Stomach (tissue), 8 donors: ENCODE measurements at regions not wholly inside any gene's neighbourhood (a gene's known extent, or its start where the extent isn't known, plus 50 kb on each side); places are given as distances from the start of the nearest gene placed in this dataset.

Experiments used
- DNase-seq, 2 donors: peaks; one replicate each; pipeline versions ENCODE4 v3.0.0 to v3.0.0-alpha.2; 2013 to 2019
- H3K27ac ChIP-seq, 5 donors: fragments of 200-600 bp in 4 of 5; sonication (generic) in 4 of 5; one replicate each; pipeline ENCODE4 v1.5.1; 2013 to 2019; ENCODE audit warnings: mild to moderate bottlenecking in 1 of 5, moderate library complexity in 1 of 5
- H3K27me3 ChIP-seq, 3 donors: fragments of 200-600 bp; sonication (generic); one replicate each; pipeline ENCODE4 v1.5.1; 2017 to 2019; ENCODE audit warnings: mixed run types in 1 of 3
- H3K36me3 ChIP-seq, 4 donors: fragments of 200-600 bp; sonication (generic); 1 replicate in 3 of 4; 2 replicates in 1 of 4; pipeline ENCODE4 v1.5.1; 2016 to 2019
- H3K4me1 ChIP-seq, 4 donors: fragments of 200-600 bp; sonication (generic); one replicate each; pipeline ENCODE4 v1.5.1; 2016 to 2019
- H3K4me3 ChIP-seq, 4 donors: fragments of 200-600 bp; sonication (generic) in 3 of 4; one replicate each; pipeline ENCODE4 v1.5.1; 2016 to 2019; ENCODE audit warnings: mild to moderate bottlenecking in 1 of 4
- H3K9me3 ChIP-seq, 4 donors: fragments of 200-600 bp; sonication (generic); one replicate each; pipeline ENCODE4 v1.5.1; 2016 to 2019
- EP300 ChIP-seq: sonication (generic); formaldehyde crosslinking; IDR thresholded peaks from one replicate; pipeline ENCODE4 v1.6.1; 2017; ENCODE audit warnings: antibody characterized with exemption
- POLR2A ChIP-seq, 4 donors: fragments of 450-650 bp; IDR thresholded peaks; one replicate each; pipeline ENCODE4 v1.6.1; 2016; ENCODE audit warnings: antibody characterized with exemption in 4 of 4, control low read depth in 2 of 4, mild to moderate bottlenecking in 1 of 4, moderate library complexity in 1 of 4
- POLR2AphosphoS5 ChIP-seq, 3 donors: sonication (generic); formaldehyde crosslinking; IDR thresholded peaks; one replicate each; pipeline ENCODE4 v1.6.1; 2016; ENCODE audit warnings: antibody characterized with exemption in 3 of 3
- WGBS, 5 donors: extraction: QIAGEN DNeasy Blood & Tissue Kit in 3 of 5; methylation state at CpG; one replicate each; pipeline versions ENCODE4 v1.1.5 to v1.1.7; 2013 to 2018; 5-methylcytosine and 5-hydroxymethylcytosine counted together
- intact Hi-C: fragments of 100-400 bp; cut with DNase I; formaldehyde crosslinking; loops from one replicate; pipeline ENCODE4 v1.15.1; 2023; ENCODE audit warnings: low total_unique reads
- TF ChIP-seq, protein P1 (sequence below), 7 experiments: fragments of 450-650 bp in 4 of 7; fragments of 200-600 bp in 3 of 7; sonication (generic) in 3 of 7; IDR thresholded peaks; one replicate each; pipeline ENCODE4 v1.5.1; 2016 to 2019; ENCODE audit warnings: antibody characterized with exemption in 7 of 7, control low read depth in 2 of 7, mild to moderate bottlenecking in 1 of 7
- donor health status: healthy with polysubstance abuse.
- donor health status: Bipolar disorder and iron deficiency.
- donor health status: healthy.

DNA sequence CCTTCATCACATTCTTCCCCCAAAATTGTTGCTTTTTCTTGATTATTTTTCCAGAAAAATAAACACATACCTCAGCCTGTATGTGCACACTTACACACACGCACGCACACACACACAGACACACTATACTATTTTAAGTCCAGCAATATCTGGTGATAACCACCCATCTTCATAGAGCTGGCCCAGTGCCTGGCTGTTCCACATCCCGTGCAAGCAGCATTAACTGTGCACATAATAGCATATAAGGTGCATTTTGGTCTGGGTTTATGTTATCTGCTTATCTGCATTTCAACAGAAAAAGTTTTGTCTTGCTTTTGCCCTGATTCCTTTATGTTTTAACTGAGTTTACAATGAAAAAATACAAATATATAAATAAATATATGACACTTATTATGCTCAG lies 143.1 kb upstream of the KLF6 start:
- intact Hi-C loops, result no loop called here
- Histone ChIP-seq H3K36me3 (no peaks in the 10 kb centered on the region), H3K27me3 (no peaks in the 10 kb centered on the region), H3K27ac (no peak overlapping the region), H3K4me3 (no peak overlapping the region), H3K4me1 (peaks cover 0 to 6% (median 0%) of the 10 kb centered on the region in 4 donors), H3K9me3 (no peaks in the 10 kb centered on the region)
- TF ChIP-seq EP300 (no peak), POLR2AphosphoS5 (IDR thresholded peaks at IDR 0.05) (no peak), POLR2A (IDR thresholded peaks at IDR 0.05) (no peak)
- TF ChIP-seq, protein P1, sequence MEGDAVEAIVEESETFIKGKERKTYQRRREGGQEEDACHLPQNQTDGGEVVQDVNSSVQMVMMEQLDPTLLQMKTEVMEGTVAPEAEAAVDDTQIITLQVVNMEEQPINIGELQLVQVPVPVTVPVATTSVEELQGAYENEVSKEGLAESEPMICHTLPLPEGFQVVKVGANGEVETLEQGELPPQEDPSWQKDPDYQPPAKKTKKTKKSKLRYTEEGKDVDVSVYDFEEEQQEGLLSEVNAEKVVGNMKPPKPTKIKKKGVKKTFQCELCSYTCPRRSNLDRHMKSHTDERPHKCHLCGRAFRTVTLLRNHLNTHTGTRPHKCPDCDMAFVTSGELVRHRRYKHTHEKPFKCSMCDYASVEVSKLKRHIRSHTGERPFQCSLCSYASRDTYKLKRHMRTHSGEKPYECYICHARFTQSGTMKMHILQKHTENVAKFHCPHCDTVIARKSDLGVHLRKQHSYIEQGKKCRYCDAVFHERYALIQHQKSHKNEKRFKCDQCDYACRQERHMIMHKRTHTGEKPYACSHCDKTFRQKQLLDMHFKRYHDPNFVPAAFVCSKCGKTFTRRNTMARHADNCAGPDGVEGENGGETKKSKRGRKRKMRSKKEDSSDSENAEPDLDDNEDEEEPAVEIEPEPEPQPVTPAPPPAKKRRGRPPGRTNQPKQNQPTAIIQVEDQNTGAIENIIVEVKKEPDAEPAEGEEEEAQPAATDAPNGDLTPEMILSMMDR (IDR thresholded peaks at IDR 0.05), result no peak
- no peak for DNase-seq
- WGBS, 5 donors, result 63 to 76% (median 70%) methylated on average over 3 of the region's 3 CpGs

DNA sequence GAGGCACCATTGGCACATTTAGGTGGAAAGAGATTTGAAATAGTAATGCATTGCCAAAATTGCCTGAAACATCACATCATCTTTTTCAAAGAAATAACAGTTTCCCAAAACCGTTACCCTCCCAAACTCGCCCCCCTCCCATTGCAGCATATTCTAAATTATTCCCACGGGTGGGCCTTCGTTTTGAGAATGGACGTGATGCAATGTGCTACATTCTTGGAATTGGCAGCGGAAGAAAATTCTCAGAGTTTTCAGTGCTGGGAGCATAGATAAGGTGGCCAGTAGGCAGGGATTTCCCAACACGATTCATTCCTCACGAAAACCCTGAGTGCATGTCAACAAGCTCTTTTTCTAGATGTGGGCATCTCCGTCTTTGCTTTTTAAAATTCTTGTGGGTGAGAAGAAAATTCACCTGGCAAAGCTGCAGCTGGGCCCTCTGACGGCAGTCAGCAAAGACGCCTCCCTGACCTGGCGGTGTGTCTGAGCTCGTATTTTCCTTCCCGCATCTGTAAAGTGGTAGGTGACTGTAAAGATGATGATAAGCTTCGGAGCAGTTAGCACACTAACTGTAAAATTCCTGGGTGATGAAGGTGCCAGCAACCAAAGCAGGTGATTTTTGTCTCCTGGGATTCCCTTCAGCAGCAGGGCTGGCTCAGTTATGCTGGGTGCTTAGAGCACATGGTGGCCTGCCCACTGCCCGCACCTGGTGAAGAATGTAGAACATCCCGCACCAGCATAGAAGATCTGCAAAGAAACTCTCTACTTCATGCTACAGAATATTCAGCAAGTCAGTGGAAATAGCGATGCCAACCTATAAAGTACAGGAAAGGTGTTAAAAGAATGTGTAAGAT lies 141.9 kb upstream of the KLF6 start:
- intact Hi-C loops, result no loop called here
- Histone ChIP-seq H3K27ac (no peak overlapping the region), H3K36me3 (no peaks in the 10 kb centered on the region), H3K27me3 (no peaks in the 10 kb centered on the region), H3K9me3 (no peaks in the 10 kb centered on the region), H3K4me3 (no peak overlapping the region), H3K4me1 (peaks cover 0 to 6% (median 0%) of the 10 kb centered on the region in 4 donors)
- no peak for DNase-seq
- TF ChIP-seq EP300, result no peak
- TF ChIP-seq POLR2A (IDR thresholded peaks at IDR 0.05), result no peak
- 70 to 75% (median 73%) methylated on average over 18 of the region's 18 CpGs for WGBS, 5 donors

DNA sequence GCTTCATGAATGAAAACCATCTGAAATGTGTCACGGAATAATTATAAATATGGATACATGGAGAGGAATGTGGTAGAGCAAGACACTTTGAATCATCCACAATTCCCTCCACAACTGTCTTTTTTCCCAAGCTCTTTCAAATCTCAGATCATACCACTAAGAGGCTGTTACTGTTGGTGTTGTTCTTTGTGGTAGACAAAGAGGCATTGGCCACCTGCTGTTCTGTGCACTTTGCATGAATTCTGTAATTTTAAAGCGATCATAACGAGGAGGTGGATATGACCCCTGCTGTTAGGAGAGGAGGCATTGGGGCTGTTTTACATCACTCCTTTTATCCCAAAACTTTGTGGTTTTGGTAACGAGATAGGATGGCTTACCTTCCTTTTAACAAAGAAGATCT lies 141.2 kb upstream of the KLF6 start:
- Histone ChIP-seq H3K36me3 (no peaks in the 10 kb centered on the region), H3K9me3 (no peaks in the 10 kb centered on the region), H3K27me3 (no peaks in the 10 kb centered on the region), H3K27ac (no peak overlapping the region), H3K4me3 (no peak overlapping the region), H3K4me1 (peaks cover 0 to 6% (median 0%) of the 10 kb centered on the region in 4 donors)
- no peak for DNase-seq
- WGBS, 5 donors, result 92 to 96% (median 95%) methylated on average over 4 of the region's 4 CpGs
- intact Hi-C loops, result no loop called here
- TF ChIP-seq, protein P1 (IDR thresholded peaks at IDR 0.05), result no peak

DNA sequence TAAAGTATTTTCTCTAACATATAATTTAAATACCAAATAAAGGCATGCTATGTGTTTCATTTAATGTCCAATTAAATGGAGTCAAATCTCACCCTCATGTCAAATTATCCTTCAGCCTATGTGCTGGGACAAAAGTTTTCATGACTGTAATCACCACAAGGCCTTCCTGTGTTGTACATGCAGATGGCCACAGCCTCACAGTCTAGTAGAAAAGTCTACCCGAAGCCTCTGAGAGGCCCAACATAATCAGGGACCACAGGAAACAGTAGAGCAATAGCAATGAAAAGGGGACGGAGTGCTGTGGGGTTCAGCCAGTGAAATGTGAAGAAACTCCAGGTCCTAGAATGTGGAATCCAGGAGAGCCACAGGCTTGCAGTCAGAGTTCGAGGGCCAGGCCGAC lies 140.2 kb upstream of the KLF6 start:
- intact Hi-C loops, result no loop called here
- Histone ChIP-seq H3K27me3 (no peaks in the 10 kb centered on the region), H3K27ac (no peak overlapping the region), H3K4me3 (no peak overlapping the region), H3K36me3 (no peaks in the 10 kb centered on the region), H3K9me3 (no peaks in the 10 kb centered on the region), H3K4me1 (peaks cover 0 to 6% (median 3%) of the 10 kb centered on the region in 4 donors)
- 73 to 96% (median 89%) methylated on average over 4 of the region's 4 CpGs for WGBS, 5 donors
- DNase-seq, result no peak
- no peak for TF ChIP-seq POLR2A (IDR thresholded peaks at IDR 0.05)
- TF ChIP-seq EP300, result no peak

DNA sequence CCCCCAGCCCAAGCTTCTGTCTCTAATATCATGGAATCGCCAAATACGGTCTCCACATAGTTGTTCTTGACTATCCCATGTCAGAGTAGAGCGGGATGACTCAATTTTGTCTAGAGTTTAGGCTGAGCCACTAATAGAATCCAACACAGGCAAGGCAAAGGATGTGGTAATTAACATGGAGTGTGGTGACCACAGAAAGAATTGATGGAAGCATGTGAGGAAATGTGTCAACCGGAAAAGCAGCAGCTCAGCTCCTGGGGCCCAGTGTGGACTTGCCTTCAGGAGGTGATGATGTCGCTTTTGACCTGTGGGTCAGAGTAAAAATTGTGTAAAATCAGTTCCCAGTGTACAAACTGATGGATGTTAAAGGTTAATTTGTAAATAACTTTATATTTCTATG lies 139.3 kb upstream of the KLF6 start:
- Histone ChIP-seq H3K27ac (no peak overlapping the region), H3K9me3 (no peaks in the 10 kb centered on the region), H3K4me3 (no peak overlapping the region), H3K4me1 (peaks cover 0 to 6% (median 0%) of the 10 kb centered on the region in 4 donors), H3K36me3 (no peaks in the 10 kb centered on the region), H3K27me3 (no peaks in the 10 kb centered on the region)
- no peak for DNase-seq
- WGBS, 5 donors, result 70 to 76% (median 72%) methylated on average over 5 of the region's 5 CpGs
- TF ChIP-seq POLR2A (IDR thresholded peaks at IDR 0.05) (no peak), POLR2AphosphoS5 (IDR thresholded peaks at IDR 0.05) (no peak), EP300 (no peak)
- TF ChIP-seq, protein P1 (IDR thresholded peaks at IDR 0.05), result no peak
- intact Hi-C loops, result no loop called here
